22Rv1 (cell line): ENCODE measurements at regions not wholly inside any gene's neighbourhood (a gene's known extent, or its start where the extent isn't known, plus 50 kb on each side); places are given as distances from the start of the nearest gene placed in this dataset.

ENCODE experiments used
- ZFX ChIP-seq: fragments of 450-650 bp; IDR thresholded peaks from 2 replicates; pipeline ENCODE4 v1.6.1; 2017; ENCODE audit warnings: antibody characterized with exemption, borderline replicate concordance
- TF ChIP-seq, protein P1 (sequence below): fragments of 450-650 bp; IDR thresholded peaks from 2 replicates; pipeline ENCODE4 v1.5.1; 2017; ENCODE audit warnings: mild to moderate bottlenecking

DNA sequence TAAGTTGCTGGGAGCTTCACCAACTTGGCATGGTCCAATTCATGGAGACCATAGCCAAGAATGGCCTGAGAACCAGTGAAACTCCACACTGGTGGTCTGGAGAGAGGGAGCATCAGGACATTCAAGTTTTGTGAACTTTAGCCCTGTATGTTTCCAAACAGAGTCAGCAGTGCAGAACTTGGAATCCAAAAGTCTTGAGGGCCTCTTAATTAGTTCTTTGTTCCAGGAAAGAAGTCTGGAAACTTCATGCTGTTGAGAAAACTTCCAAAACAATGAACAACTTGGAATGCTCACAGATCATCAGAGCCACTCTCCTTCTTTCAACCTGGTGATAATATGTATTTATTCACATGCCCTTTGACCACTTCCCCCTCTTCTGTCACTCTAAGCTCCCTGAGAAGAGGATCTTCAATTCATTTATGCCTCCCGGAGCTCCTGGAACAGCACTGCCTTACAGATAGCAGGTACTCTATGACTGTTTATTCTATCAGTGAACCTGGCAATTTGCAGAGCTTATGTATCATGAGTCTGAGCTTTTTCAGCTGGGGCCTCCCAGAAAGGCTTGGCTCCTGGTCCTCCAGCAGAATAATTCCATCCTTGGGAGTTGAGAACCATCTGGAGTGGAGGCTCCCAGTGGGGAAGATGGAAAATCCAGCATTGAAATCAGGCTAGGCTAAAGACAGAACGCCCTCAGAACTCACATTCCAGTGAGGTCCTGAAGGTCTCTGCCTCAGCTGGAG, 191.4 kb downstream of the KTN1 start:
- TF ChIP-seq, protein P1, sequence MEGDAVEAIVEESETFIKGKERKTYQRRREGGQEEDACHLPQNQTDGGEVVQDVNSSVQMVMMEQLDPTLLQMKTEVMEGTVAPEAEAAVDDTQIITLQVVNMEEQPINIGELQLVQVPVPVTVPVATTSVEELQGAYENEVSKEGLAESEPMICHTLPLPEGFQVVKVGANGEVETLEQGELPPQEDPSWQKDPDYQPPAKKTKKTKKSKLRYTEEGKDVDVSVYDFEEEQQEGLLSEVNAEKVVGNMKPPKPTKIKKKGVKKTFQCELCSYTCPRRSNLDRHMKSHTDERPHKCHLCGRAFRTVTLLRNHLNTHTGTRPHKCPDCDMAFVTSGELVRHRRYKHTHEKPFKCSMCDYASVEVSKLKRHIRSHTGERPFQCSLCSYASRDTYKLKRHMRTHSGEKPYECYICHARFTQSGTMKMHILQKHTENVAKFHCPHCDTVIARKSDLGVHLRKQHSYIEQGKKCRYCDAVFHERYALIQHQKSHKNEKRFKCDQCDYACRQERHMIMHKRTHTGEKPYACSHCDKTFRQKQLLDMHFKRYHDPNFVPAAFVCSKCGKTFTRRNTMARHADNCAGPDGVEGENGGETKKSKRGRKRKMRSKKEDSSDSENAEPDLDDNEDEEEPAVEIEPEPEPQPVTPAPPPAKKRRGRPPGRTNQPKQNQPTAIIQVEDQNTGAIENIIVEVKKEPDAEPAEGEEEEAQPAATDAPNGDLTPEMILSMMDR = no peak
- no peak for TF ChIP-seq ZFX
